Peyer's patch (tissue), 4 donors: ENCODE measurements at regions not wholly inside any gene's neighbourhood (a gene's known extent, or its start where the extent isn't known, plus 50 kb on each side); places are given as distances from the start of the nearest gene placed in this dataset.

Experiments
- DNase-seq, 3 donors: peaks; one replicate each; pipeline ENCODE4 v3.0.0-alpha.2; 2017 to 2019
- H3K27ac ChIP-seq, 4 donors: fragments of 200-600 bp; sonication (generic); one replicate each; pipeline ENCODE4 v1.5.1; 2016 to 2019
- H3K27me3 ChIP-seq, 2 donors: fragments of 200-600 bp; sonication (generic); one replicate each; pipeline ENCODE4 v1.5.1; 2019
- H3K36me3 ChIP-seq, 3 donors: fragments of 200-600 bp; sonication (generic); one replicate each; pipeline ENCODE4 v1.5.1; 2016 to 2019
- H3K4me1 ChIP-seq, 4 donors: fragments of 200-600 bp; sonication (generic); one replicate each; pipeline ENCODE4 v1.5.1; 2016 to 2019
- H3K4me3 ChIP-seq, 4 donors: fragments of 200-600 bp; sonication (generic); 1 replicate in 3 of 4; 2 replicates in 1 of 4; pipeline ENCODE4 v1.5.1; 2016 to 2019; ENCODE audit warnings: mild to moderate bottlenecking in 1 of 4
- H3K9me3 ChIP-seq, 4 donors: fragments of 200-600 bp; sonication (generic); one replicate each; pipeline ENCODE4 v1.5.1; 2016 to 2019; ENCODE audit warnings: mild to moderate bottlenecking in 1 of 4
- CTCF ChIP-seq, 6 experiments: fragments of 450-650 bp in 4 of 6; fragments of 200-600 bp in 2 of 6; sonication (generic) in 1 of 6; IDR thresholded peaks; one replicate each; pipeline ENCODE4 v1.5.1; 2017 to 2019; ENCODE audit warnings: antibody characterized with exemption in 6 of 6, mild to moderate bottlenecking in 3 of 6, moderate library complexity in 1 of 6
- POLR2A ChIP-seq, 2 donors: fragments of 450-650 bp; IDR thresholded peaks; one replicate each; pipeline ENCODE4 v1.5.1; 2017; ENCODE audit warnings: antibody characterized with exemption in 2 of 2, mild to moderate bottlenecking in 2 of 2, moderate library complexity in 2 of 2

GRCh38 chr10:78351809-78352208 lies 318.1 kb downstream of the RPS24 start:
- DNase-seq: no peak
- Histone ChIP-seq H3K27me3 (no peaks in the 10 kb centered on the region), H3K4me3 (no peak overlapping the region), H3K4me1 (no peaks in the 10 kb centered on the region), H3K9me3 (no peaks in the 10 kb centered on the region), H3K27ac (no peak overlapping the region), H3K36me3 (no peaks in the 10 kb centered on the region)
- no peak for TF ChIP-seq POLR2A (IDR thresholded peaks at IDR 0.05)
- no peak for TF ChIP-seq CTCF (IDR thresholded peaks at IDR 0.05)

DNA sequence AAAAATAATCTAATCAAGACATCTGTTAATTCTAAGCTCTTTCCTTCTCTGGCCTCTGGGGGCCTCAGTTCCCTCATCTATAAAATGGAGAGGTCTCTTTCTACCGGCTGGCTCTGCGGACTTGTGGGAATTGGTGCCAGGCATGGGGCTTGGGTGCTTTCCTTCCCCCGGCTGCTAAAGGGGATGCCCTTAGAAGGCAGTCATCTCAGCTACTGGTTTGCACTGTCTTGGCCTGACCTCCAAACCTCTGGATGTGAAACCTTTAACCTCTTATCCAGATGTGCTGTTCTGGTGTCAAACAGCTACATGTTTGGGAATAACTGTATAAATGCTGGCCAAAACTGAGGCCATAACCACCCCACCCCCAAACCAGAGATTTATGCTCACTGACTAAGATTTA lies 320.0 kb downstream of the RPS24 start:
- DNase-seq: peak in 1 of 3 donors; percentile 3
- TF ChIP-seq CTCF (IDR thresholded peaks at IDR 0.05): no peak
- no peak for TF ChIP-seq POLR2A (IDR thresholded peaks at IDR 0.05)
- Histone ChIP-seq H3K27me3 (no peaks in the 10 kb centered on the region), H3K4me3 (no peak overlapping the region), H3K4me1 (no peaks in the 10 kb centered on the region), H3K36me3 (no peaks in the 10 kb centered on the region), H3K27ac (no peak overlapping the region), H3K9me3 (no peaks in the 10 kb centered on the region)

- H3K27me3 ChIP-seq: no peaks in the 10 kb centered on the region
- no peak overlapping the region for H3K4me3 ChIP-seq
- no peaks in the 10 kb centered on the region for H3K9me3 ChIP-seq
- H3K4me1 ChIP-seq: no peaks in the 10 kb centered on the region
- TF ChIP-seq CTCF (IDR thresholded peaks at IDR 0.05) (no peak), POLR2A (IDR thresholded peaks at IDR 0.05) (no peak)
- no peak overlapping the region for H3K27ac ChIP-seq
- no peak for DNase-seq
- H3K36me3 ChIP-seq: no peaks in the 10 kb centered on the region
Measured at GRCh38 chr10:78354101-78354500, 320.4 kb downstream of the RPS24 start.

GRCh38 chr10:78356291-78356900 lies 322.7 kb downstream of the RPS24 start:
- Histone ChIP-seq H3K4me3 (no peak overlapping the region), H3K9me3 (no peaks in the 10 kb centered on the region), H3K27me3 (no peaks in the 10 kb centered on the region), H3K27ac (no peak overlapping the region), H3K36me3 (no peaks in the 10 kb centered on the region), H3K4me1 (no peaks in the 10 kb centered on the region)
- peak in 1 of 3 donors; percentile 6 for DNase-seq
- TF ChIP-seq CTCF (IDR thresholded peaks at IDR 0.05): no peak
- TF ChIP-seq POLR2A (IDR thresholded peaks at IDR 0.05): no peak

DNA sequence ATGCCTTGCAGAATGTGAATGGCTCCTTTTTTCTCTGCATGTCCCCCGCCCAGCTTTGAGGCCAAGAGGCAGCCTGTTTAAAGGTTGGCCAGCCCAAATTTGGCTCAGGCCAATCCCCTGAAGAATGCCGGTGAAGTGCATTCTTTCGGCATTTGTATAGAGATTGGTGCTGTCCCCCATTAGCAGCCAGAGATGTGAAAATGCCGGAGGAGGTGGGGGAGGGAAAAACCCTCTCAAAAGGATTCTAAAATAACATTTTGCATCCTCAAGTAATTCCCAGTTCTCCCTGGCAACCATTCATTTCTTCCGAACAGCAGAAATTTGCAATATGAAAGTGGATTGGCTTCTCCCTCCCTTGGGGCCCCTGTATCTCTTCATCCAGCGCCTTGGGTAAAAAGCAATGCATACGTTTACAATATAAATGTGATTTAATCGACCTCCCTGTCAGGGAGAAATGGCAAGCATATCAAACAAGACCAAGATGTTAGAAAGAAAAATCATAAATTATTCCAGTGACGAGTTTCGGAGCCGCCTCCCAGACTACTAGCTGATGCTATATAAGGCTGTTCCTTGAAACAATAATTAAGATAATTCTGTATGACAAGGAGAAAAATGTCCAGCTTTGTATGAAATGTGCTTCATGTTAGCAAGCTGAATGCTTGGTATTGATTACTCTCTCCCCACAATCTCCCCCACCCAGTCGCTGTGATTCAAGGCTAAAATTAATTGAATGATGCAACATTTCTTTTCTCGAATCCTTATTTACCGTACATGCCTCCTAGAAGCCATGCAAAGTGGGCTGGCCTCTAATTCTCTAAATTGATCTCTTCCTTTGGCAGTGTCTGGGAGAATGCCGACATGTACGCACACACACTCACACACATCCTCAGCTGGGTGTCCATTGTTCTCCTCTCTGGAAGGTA lies 323.7 kb downstream of the RPS24 start:
- H3K27ac ChIP-seq: no peak overlapping the region

More for the DNA sequence above, 323.7 kb downstream of the RPS24 start:
- Histone ChIP-seq H3K27me3 (no peaks in the 10 kb centered on the region), H3K36me3 (no peaks in the 10 kb centered on the region), H3K4me3 (no peak overlapping the region), H3K4me1 (no peaks in the 10 kb centered on the region), H3K9me3 (no peaks in the 10 kb centered on the region)
- DNase-seq: no peak
- TF ChIP-seq CTCF (IDR thresholded peaks at IDR 0.05): no peak
- TF ChIP-seq POLR2A (IDR thresholded peaks at IDR 0.05): no peak
